Jurkat, Clone E6-1 (cell line): ENCODE measurements at regions not wholly inside any gene's neighbourhood (a gene's known extent, or its start where the extent isn't known, plus 50 kb on each side); places are given as distances from the start of the nearest gene placed in this dataset.
A peak's percentile ranks its signal among the peaks of the same experiment; 100 is the strongest.
"Not testable (repeated sequence)": the region's sequence is repeated elsewhere in the genome, so short reads cannot be mapped to it uniquely, and the experiment has no call there.

Experiments
- DNase-seq: peaks from one replicate; pipeline ENCODE4 v3.0.0-alpha.2; 2011; ENCODE audit warnings: low read depth, low spot score
- H3K4me3 ChIP-seq: 2 replicates; pipeline ENCODE4 v1.5.1; 2011; ENCODE audit warnings: mild to moderate bottlenecking, low read length, control low read depth, moderate library complexity

- DNase-seq: no peak
Observed at GRCh38 chr18:39166776-39167175, 1601.2 kb upstream of the CELF4 start.

GRCh38 chr18:39162013-39162827, 1596.6 kb upstream of the CELF4 start:
- DNase-seq: no peak
- H3K4me3 ChIP-seq: no peak overlapping the region

More at GRCh38 chr18:39166776-39167175, 1601.2 kb upstream of the CELF4 start:
- H3K4me3 ChIP-seq: no peak overlapping the region

DNA sequence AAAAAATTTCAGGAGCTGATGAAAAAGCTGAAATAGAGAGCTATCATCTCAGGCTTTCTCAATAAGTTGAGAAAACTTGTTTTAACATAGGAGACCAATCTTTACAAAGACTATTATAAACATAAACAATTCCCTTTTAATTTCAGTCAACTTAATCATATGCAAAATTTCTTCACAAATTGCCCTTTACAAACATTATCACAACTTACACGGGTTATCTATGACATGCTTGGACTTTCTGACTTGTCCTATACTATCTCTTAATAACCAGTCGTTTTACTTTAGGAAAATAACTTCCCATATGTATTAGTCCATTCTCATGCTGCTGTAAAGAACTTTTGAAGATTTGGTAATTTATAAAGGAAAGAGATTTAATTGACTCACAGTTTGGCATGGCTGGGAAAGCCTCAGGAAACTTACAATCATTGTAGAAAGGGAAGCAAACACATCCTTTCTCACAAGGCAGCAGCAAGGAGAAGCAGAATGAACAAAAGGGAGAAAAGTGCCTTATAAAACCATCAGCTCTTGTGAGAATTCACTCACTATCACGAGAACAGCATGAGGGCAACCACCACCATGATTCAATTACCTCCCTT, 1583.7 kb upstream of the CELF4 start:
- DNase-seq: peak; percentile 22
- no peak overlapping the region for H3K4me3 ChIP-seq

- DNase-seq: no peak
- H3K4me3 ChIP-seq: no peak overlapping the region
Observed at GRCh38 chr18:39134255-39134654, 1568.7 kb upstream of the CELF4 start.

- H3K4me3 ChIP-seq, DNase-seq: not testable (repeated sequence)
Observed at GRCh38 chr18:39127538-39127937, 1561.9 kb upstream of the CELF4 start.

DNA sequence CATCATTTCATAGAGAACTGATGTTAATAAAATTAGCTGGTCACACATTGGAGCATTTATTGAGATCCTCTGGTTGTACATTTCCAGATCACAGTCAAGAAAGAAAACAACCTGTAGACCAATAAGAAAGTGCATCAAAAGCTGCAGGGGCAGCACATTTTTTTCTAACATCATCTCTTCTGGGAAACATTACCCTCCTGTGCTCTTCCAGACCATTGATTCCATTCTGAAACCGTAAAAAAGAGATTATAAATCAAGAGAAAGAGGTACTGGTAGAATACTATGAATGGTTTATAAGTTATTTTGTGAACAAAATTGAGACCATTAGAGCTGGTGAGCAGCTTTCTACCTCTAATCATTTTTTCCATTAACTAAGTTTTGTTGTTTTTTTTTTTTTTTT, 1548.2 kb upstream of the CELF4 start:
- H3K4me3 ChIP-seq: no peak overlapping the region
- DNase-seq: no peak

DNA sequence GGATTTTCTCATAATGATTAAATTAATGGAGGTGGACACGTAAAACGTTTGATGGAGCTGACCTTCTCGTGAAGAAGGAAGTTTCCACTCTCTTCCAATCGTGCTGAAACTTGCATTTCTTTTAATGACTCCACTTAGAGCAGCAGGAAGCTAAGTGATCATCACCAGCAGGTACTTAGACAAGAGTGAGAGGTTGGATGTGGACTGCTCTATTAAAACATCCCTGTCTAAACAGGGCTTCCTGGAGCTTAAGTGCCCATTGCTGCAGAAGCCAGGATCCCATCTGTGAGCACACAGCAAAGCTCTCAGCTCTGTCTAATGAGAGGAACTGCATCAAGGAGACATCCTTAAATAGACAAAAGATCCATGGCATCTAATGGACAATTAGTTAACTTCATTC, 1539.5 kb upstream of the CELF4 start:
- H3K4me3 ChIP-seq: no peak overlapping the region
- no peak for DNase-seq

- no peak overlapping the region for H3K4me3 ChIP-seq
- no peak for DNase-seq
Observed at GRCh38 chr18:39072970-39073369, 1507.4 kb upstream of the CELF4 start.

- no peak overlapping the region for H3K4me3 ChIP-seq
- no peak for DNase-seq
Observed at GRCh38 chr18:39062426-39062825, 1496.8 kb upstream of the CELF4 start.

DNA sequence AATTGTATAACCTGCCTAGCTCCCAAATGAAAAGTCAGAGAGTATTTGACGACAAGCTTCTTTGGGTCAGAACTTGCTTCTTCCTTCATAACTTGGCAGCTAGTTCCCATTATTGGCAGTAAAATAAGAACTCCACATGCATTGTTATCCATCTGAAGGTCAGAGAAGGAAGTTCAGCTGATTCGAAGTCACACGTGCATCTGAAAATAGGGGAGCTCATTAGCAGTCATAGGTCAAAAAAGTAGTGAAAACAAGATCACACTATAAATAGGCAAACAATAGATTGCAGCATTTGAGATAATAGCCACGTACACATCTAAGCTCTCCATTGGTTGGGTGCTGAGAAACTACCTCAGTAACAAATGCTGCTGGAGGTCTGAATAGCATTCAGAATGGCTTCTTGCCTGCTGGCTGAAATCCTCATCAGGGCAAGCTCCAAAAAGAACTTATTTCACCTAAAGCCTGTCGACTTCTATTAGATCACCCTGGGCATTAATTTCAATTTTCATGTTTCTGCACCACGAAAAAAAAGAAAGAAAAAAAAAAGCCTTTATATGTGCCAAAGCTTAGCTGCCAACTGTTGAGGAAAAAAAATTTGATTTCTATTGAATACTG, 1492.9 kb upstream of the CELF4 start:
- no peak for DNase-seq
- no peak overlapping the region for H3K4me3 ChIP-seq

DNA sequence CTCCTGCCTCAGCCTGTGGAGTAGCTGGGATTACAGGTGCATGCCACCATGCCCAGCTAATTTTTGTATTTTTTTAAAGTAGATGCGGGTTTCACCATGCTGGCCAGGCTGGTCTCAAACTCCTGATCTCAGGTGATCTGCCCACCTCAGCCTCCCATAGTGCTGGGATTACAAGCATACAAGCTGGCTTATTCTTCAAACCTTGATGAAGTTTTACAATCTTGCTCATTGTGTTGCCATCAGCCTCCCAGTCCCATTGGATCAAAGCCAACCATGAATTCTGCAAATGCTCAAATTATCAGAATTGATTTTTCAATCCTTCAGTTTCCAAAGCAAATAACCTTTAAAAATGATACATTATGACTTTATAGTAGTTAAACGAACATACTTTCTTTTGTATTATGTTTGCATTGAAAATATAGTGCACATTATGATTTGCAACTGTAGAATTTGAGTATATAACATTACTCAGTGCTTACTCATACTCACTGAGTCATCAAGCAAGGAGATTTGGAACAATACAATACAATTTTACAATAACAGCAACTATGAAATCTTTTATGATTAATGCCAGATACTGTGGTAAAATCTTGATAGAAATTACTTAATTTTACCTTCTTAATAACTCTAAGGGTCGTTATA, 1491.9 kb upstream of the CELF4 start:
- no peak for DNase-seq
- no peak overlapping the region for H3K4me3 ChIP-seq

GRCh38 chr18:39053571-39053970, 1488.0 kb upstream of the CELF4 start:
- no peak for DNase-seq
- H3K4me3 ChIP-seq: no peak overlapping the region

- no peak overlapping the region for H3K4me3 ChIP-seq
- no peak for DNase-seq
Observed at GRCh38 chr18:39051013-39051412, 1485.4 kb upstream of the CELF4 start.

GRCh38 chr18:39039813-39040212, 1474.2 kb upstream of the CELF4 start:
- DNase-seq: no peak
- H3K4me3 ChIP-seq: no peak overlapping the region

- H3K4me3 ChIP-seq: no peak overlapping the region
- no peak for DNase-seq
Observed at GRCh38 chr18:39037925-39038324, 1472.3 kb upstream of the CELF4 start.

- no peak overlapping the region for H3K4me3 ChIP-seq
- DNase-seq: no peak
Observed at GRCh38 chr18:39033312-39033711, 1467.7 kb upstream of the CELF4 start.

DNA sequence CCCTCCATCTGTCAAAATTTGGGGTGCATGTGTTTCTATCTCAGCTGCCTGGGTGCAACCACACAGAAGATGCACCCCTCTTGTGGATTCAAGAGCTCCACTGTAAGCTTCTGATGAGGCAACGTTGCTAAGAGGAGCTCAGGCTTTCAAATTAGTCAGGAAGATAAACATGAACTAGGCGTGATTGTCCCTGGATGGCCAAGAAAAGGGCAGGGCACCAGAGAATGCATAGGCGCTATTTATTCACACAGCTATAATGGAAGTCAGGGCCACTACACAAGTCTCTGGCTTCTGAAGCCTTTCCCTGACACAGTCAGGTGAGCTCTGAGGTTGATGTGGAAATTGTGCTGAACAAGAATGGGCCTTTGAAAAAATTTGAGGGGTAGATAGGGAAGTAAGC, 1466.0 kb upstream of the CELF4 start:
- H3K4me3 ChIP-seq: no peak overlapping the region
- DNase-seq: no peak

DNA sequence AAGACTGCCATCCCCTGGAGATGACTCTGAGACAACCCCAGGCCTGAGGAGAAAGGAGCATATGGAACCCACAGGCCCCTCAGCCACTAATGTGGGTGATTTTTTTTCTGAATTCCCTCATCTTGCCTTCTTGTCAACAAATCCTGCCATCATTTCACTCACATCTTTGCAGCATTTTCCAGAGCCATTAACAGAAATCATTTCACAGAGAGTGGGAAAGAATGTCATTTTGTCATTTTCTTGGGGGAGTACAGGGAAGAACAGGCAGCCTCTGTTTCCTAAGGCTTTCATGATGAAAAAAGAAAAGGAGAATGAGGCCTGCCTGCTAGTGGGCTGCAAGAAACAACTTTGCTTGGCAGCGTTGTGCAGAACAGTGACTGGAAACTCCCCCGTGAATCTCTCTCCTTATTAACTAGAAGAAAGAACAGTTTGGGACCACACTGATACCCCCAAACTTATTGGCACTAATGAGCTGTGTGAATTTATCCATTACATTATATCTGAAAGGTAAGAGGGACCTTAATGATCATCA, 1464.6 kb upstream of the CELF4 start:
- DNase-seq: no peak
- H3K4me3 ChIP-seq: no peak overlapping the region

GRCh38 chr18:39025531-39025930, 1459.9 kb upstream of the CELF4 start:
- DNase-seq: no peak
- H3K4me3 ChIP-seq: no peak overlapping the region

DNA sequence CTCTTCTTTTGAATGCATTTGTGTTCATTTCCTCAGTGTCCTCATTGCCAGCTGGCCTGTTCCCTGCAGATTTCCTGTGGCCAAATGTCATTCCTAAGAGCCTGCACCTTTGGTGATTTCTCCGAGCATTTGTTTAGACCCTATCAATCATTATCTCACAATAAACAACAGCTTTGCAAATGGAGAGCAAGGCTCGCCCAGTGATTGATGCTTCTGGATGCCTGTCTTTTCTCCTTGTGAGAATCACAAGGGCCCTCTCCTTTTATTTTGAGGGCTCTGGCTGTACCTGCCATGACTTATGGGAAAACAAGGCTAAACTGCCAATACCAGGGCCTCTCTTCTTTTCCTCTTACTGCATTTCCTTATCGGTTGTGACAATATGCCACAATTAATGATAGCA, 1454.4 kb upstream of the CELF4 start:
- H3K4me3 ChIP-seq: no peak overlapping the region
- no peak for DNase-seq
